Mesendoderm (in vitro differentiated cells): ENCODE measurements at regions not wholly inside any gene's neighbourhood (a gene's known extent, or its start where the extent isn't known, plus 50 kb on each side); places are given as distances from the start of the nearest gene placed in this dataset.

Experiments
- DNase-seq: peaks from one replicate; pipeline ENCODE4 v3.0.0; 2013
- H2AK5ac ChIP-seq: 2 replicates; pipeline ENCODE4 v1.6.1; 2013; ENCODE audit warnings: low read length, inconsistent platforms
- H2BK120ac ChIP-seq: 2 replicates; pipeline ENCODE4 v1.6.1; 2013; ENCODE audit warnings: low read depth, mild to moderate bottlenecking, low read length, moderate library complexity, mixed read lengths
- H2BK15ac ChIP-seq: replicated peaks from 2 replicates; pipeline ENCODE4 v1.6.1; 2013; ENCODE audit warnings: low read depth, mild to moderate bottlenecking, moderate library complexity
- H2BK5ac ChIP-seq: 2 replicates; pipeline ENCODE4 v1.6.1; 2013; ENCODE audit warnings: low read length, inconsistent platforms
- H3K18ac ChIP-seq: 2 replicates; pipeline ENCODE4 v1.6.1; 2013; ENCODE audit warnings: mild to moderate bottlenecking, low read length, mixed read lengths
- H3K23ac ChIP-seq: one replicate; pipeline ENCODE4 v1.6.1; 2013; ENCODE audit warnings: low read length
- H3K27ac ChIP-seq: 2 replicates; pipeline ENCODE4 v1.5.1; 2013; ENCODE audit warnings: low read depth, mild to moderate bottlenecking, inconsistent platforms, low read length, moderate library complexity
- H3K27me3 ChIP-seq: 2 replicates; pipeline ENCODE4 v1.6.1; 2013; ENCODE audit warnings: low read length, control low read depth, mild to moderate bottlenecking, inconsistent platforms; ENCODE audit not compliant: insufficient read depth, poor library complexity
- H3K36me3 ChIP-seq: 2 replicates; pipeline ENCODE4 v1.6.1; 2013; ENCODE audit warnings: low read length, inconsistent platforms; ENCODE audit not compliant: control insufficient read depth, insufficient read depth
- H3K4ac ChIP-seq: one replicate; pipeline ENCODE4 v1.6.1; 2013; ENCODE audit warnings: low read depth, mild to moderate bottlenecking, low read length, moderate library complexity
- H3K4me1 ChIP-seq: 2 replicates; pipeline ENCODE4 v1.6.1; 2013; ENCODE audit warnings: low read depth, low read length, inconsistent platforms; ENCODE audit not compliant: control insufficient read depth
- H3K4me2 ChIP-seq: 2 replicates; pipeline ENCODE4 v1.6.1; 2013; ENCODE audit warnings: low read length
- H3K4me3 ChIP-seq: 2 replicates; pipeline ENCODE4 v1.5.1; 2013; ENCODE audit warnings: mild to moderate bottlenecking, low read length
- H3K56ac ChIP-seq: one replicate; pipeline ENCODE4 v1.6.1; 2013; ENCODE audit warnings: low read length
- H3K79me1 ChIP-seq: 2 replicates; pipeline ENCODE4 v1.6.1; 2013; ENCODE audit warnings: low read length, inconsistent platforms
- H3K79me2 ChIP-seq: 2 replicates; pipeline ENCODE4 v1.6.1; 2013; ENCODE audit warnings: mild to moderate bottlenecking, low read length; ENCODE audit not compliant: control insufficient read depth, insufficient read depth
- H3K9ac ChIP-seq: 2 replicates; pipeline ENCODE4 v1.6.1; 2013; ENCODE audit warnings: low read length, inconsistent platforms
- H4K5ac ChIP-seq: one replicate; pipeline ENCODE4 v1.6.1; 2013; ENCODE audit warnings: low read length
- H4K8ac ChIP-seq: one replicate; pipeline ENCODE4 v1.6.1; 2013; ENCODE audit warnings: low read depth, mild to moderate bottlenecking, control low read depth, low read length, moderate library complexity
- WGBS: extraction: QIAGEN DNeasy Blood & Tissue Kit; methylation state at CpG from one replicate; pipeline ENCODE4 v1.1.7; 2013; ENCODE audit warnings: low lambda C conversion rate, missing lambda C conversion rate; ENCODE audit not compliant: insufficient coverage; ENCODE audit errors: extremely low coverage; 5-methylcytosine and 5-hydroxymethylcytosine counted together

DNA sequence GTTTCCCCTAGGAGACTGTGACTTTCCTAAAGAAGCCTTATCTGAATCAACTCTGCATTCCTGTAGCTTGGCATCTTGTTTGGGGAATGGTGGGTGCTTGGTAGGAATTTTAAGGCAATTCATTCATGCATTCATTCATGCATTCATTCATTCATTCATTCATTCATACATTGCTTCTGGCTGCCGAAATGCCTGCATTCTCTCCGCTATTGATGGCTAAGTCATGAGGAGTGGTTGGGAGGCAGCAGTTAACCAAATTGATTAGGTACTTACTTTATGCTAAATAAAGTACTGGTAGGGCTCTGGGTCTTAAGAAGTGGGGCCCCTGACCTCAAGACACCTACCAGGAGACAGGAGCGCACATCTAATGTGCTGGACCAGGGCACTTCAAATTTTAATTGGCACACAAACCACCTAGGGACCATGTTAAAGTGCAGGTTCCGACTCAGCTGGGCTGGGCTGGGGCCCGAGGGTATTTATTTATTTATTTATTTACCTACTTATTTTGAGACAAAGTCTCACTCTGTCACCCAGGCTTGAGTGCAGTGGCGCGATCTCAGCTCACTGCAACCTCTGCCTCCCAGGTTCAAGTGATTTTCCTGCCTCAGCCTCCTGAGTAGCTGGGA is 127.6 kb downstream of the ANKRD60 start:
- Histone ChIP-seq H2AK5ac (no peak overlapping the region), H3K4ac (no peak overlapping the region), H3K4me3 (no peak overlapping the region), H4K8ac (no peak overlapping the region), H2BK15ac (no peak overlapping the region), H3K4me2 (no peak overlapping the region), H3K9ac (no peak overlapping the region), H3K18ac (no peak overlapping the region), H4K5ac (no peak overlapping the region), H3K27me3 (no peaks in the 10 kb centered on the region), H3K79me2 (no peaks in the 10 kb centered on the region), H3K23ac (no peak overlapping the region), H2BK5ac (no peak overlapping the region), H3K56ac (no peak overlapping the region), H3K4me1 (no peaks in the 10 kb centered on the region), H3K27ac (no peak overlapping the region), H2BK120ac (no peak overlapping the region), H3K79me1 (no peaks in the 10 kb centered on the region), H3K36me3 (no peaks in the 10 kb centered on the region)
- no CpG with 5 or more reads among the region's 7 CpGs for WGBS
- DNase-seq: no peak

DNA sequence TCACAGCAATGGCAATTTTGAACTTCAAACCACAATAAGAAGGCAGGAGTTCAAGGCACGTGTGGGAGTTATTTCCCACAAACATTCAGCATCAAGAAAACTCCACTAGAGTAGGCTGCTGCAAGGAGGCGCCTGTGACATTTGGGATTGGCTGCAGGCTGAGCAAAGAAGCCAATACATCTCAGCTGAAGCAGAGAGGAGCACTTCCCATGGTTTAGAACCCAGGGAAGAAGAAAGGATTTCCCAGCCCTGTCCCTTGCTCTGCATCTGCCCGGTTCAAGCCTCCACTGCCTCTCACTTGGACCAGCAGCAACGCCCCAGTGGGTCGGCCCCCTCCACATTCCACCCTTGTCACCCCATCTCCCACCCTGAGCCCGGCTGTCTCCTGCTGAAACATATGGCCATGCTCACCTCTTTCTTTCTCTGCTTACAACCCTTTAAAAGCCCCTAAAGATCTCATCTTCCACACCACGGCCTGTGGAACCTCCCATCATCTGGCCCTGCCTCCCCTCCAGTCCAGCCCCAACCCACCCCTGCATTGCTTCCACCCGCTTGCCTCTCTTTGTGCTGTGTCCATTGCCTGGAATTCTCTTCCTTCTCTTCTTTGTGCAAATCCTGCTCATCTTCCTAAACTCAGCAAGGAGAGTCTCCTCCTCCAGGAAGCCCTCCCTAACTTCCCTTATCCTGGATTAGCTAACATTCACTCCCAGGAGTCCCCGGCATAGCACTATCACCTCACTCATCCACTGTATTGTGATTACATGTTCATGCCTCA is 128.3 kb downstream of the ANKRD60 start:
- WGBS: no CpG with 5 or more reads among the region's 9 CpGs

DNA sequence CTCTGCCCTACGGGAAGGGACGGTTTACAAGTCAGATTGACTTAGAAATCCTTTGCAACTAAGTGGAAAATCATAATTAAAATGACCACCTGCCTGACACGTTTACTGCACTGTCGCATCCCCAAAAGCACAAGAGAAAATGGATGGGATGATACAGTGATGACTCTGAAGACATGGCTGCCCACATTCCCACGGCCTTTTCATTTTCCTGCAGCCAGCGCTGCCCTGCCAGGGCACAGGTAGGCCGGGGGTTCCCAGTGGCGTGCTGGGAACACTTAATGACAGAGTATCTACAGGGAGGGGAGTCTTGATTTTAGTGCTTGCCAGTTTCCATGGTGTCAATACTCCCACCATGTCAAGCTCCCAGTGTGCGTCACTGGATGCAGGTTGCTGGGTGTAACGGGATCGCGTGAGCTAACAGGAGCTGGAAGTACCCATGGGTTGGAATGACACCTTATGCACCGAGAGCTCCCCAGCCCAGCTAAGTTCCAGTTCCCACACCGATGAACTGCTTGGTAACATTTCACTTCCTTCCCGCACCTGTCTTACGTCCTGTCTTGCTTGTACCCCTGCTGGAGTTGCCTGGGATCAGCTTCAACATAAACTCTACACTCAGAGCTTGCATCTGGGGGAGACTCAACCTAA is 129.0 kb downstream of the ANKRD60 start:
- no CpG with 5 or more reads among the region's 16 CpGs for WGBS
- H3K56ac ChIP-seq: no peak overlapping the region
- H2BK15ac ChIP-seq: no peak overlapping the region
- no peaks in the 10 kb centered on the region for H3K4me1 ChIP-seq
- no peak overlapping the region for H3K27ac ChIP-seq
- no peaks in the 10 kb centered on the region for H3K36me3 ChIP-seq
- H3K4me2 ChIP-seq: no peak overlapping the region
- no peak for DNase-seq
- H3K23ac ChIP-seq: no peak overlapping the region
- H3K27me3 ChIP-seq: no peaks in the 10 kb centered on the region
- no peak overlapping the region for H2AK5ac ChIP-seq
- H3K18ac ChIP-seq: no peak overlapping the region
- H4K8ac ChIP-seq: no peak overlapping the region
- H2BK5ac ChIP-seq: no peak overlapping the region
- H3K4me3 ChIP-seq: no peak overlapping the region
- H2BK120ac ChIP-seq: no peak overlapping the region
- H4K5ac ChIP-seq: no peak overlapping the region
- no peak overlapping the region for H3K4ac ChIP-seq
- no peaks in the 10 kb centered on the region for H3K79me1 ChIP-seq
- no peak overlapping the region for H3K9ac ChIP-seq
- no peaks in the 10 kb centered on the region for H3K79me2 ChIP-seq

More for the DNA sequence above, 128.3 kb downstream of the ANKRD60 start:
- Histone ChIP-seq H2BK5ac (no peak overlapping the region), H4K8ac (no peak overlapping the region), H3K9ac (no peak overlapping the region), H3K4ac (no peak overlapping the region), H4K5ac (no peak overlapping the region), H3K36me3 (no peaks in the 10 kb centered on the region), H2AK5ac (no peak overlapping the region), H3K4me3 (no peak overlapping the region), H3K27me3 (no peaks in the 10 kb centered on the region), H2BK120ac (no peak overlapping the region), H3K23ac (no peak overlapping the region), H3K79me1 (no peaks in the 10 kb centered on the region), H2BK15ac (no peak overlapping the region), H3K4me2 (no peak overlapping the region), H3K79me2 (no peaks in the 10 kb centered on the region), H3K56ac (no peak overlapping the region), H3K18ac (no peak overlapping the region), H3K4me1 (no peaks in the 10 kb centered on the region), H3K27ac (no peak overlapping the region)
- DNase-seq: no peak

DNA sequence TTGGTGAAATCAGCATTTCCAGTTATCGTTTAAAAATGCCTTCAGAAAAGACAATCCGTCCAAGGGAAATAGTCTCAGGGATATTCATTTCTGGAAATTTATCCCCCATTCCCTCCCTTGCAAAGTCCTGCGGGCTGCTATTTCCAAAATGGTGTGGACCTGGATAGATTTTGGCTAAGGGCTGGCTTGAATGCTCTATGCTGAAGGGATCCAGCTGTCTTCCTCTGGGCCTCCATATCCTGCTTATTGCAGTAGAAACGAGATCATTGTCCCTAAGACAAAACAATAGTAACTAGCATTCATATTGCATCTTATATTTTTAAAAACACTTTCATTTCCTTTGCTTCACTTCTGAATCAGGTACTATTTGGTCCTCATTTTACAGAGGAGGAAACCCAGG is 129.9 kb downstream of the ANKRD60 start:
- Histone ChIP-seq H3K4ac (no peak overlapping the region), H3K9ac (no peak overlapping the region), H3K4me3 (no peak overlapping the region), H4K5ac (no peak overlapping the region), H3K27me3 (no peaks in the 10 kb centered on the region), H2BK120ac (no peak overlapping the region), H3K4me1 (no peaks in the 10 kb centered on the region), H2BK5ac (no peak overlapping the region), H3K79me2 (no peaks in the 10 kb centered on the region), H2AK5ac (no peak overlapping the region), H3K18ac (no peak overlapping the region), H3K23ac (no peak overlapping the region), H2BK15ac (no peak overlapping the region), H3K36me3 (no peaks in the 10 kb centered on the region), H3K4me2 (no peak overlapping the region), H4K8ac (no peak overlapping the region), H3K79me1 (no peaks in the 10 kb centered on the region), H3K56ac (no peak overlapping the region), H3K27ac (no peak overlapping the region)
- no CpG with 5 or more reads among the region's 4 CpGs for WGBS
- DNase-seq: no peak

DNA sequence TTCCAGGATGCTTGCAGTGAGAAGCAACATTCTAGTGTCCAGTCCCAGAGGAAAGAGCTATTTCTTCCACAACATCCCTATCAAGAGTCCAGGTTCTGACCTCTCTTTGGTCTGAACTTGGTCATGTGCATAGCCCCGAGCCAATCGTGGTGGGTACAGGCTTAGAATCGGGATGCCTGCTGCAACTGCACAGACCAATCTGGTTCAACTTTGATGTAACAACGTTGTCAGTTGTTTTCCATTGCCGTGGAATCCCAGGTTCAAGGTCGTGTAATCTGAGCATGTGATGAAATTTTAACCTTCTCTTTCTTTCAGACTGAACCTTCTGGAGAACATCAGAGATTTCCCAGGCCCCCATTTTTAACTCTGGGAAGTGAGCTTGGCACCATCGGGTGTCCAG is 130.5 kb downstream of the ANKRD60 start:
- no peak overlapping the region for H3K23ac ChIP-seq
- H4K8ac ChIP-seq: no peak overlapping the region
- no peak overlapping the region for H2AK5ac ChIP-seq
- no peak overlapping the region for H3K9ac ChIP-seq
- no peak overlapping the region for H3K4ac ChIP-seq
- no peak overlapping the region for H3K4me3 ChIP-seq
- H3K79me1 ChIP-seq: no peaks in the 10 kb centered on the region
- WGBS: no CpG with 5 or more reads among the region's 7 CpGs
- no peaks in the 10 kb centered on the region for H3K27me3 ChIP-seq
- no peak overlapping the region for H2BK120ac ChIP-seq
- H2BK15ac ChIP-seq: no peak overlapping the region
- H3K4me1 ChIP-seq: no peaks in the 10 kb centered on the region
- no peak overlapping the region for H3K4me2 ChIP-seq
- H4K5ac ChIP-seq: no peak overlapping the region
- no peak overlapping the region for H2BK5ac ChIP-seq
- no peak overlapping the region for H3K56ac ChIP-seq
- H3K18ac ChIP-seq: no peak overlapping the region
- H3K36me3 ChIP-seq: no peaks in the 10 kb centered on the region
- no peaks in the 10 kb centered on the region for H3K79me2 ChIP-seq
- no peak overlapping the region for H3K27ac ChIP-seq
- DNase-seq: no peak
